ENCODE measurements at regions not wholly inside any gene's neighbourhood (a gene's known extent, or its start where the extent isn't known, plus 50 kb on each side); places are given as distances from the start of the nearest gene placed in this dataset.

GRCh38 chr7:24192691-24193090, 91.3 kb upstream of the NPY start:
- TF ChIP-seq EP300 (IDR thresholded peaks at IDR 0.05) (no peak), POLR2A (IDR thresholded peaks at IDR 0.05) (no peak), CTCF (IDR thresholded peaks at IDR 0.05) (no peak), POLR2AphosphoS5 (IDR thresholded peaks at IDR 0.05) (no peak)
- no peak for DNase-seq
- Histone ChIP-seq H3K27ac (no peak overlapping the region), H3K4me1 (no peaks in the 10 kb centered on the region), H3K36me3 (no peaks in the 10 kb centered on the region), H3K27me3 (no peaks in the 10 kb centered on the region), H3K4me3 (no peak overlapping the region), H3K9me3 (no peaks in the 10 kb centered on the region)
- intact Hi-C loops (cut with DNase I): no loop called here
- WGBS, 2 donors: 38 to 78% methylated on average over 4 of the region's 4 CpGs

GRCh38 chr7:24197852-24198251, 86.1 kb upstream of the NPY start:
- Histone ChIP-seq H3K9me3 (no peaks in the 10 kb centered on the region), H3K27ac (no peak overlapping the region), H3K36me3 (no peaks in the 10 kb centered on the region), H3K4me1 (no peaks in the 10 kb centered on the region), H3K4me3 (no peak overlapping the region), H3K27me3 (no peaks in the 10 kb centered on the region)
- 64 to 83% methylated on average over 4 of the region's 4 CpGs for WGBS, 2 donors
- TF ChIP-seq POLR2A (IDR thresholded peaks at IDR 0.05) (no peak), POLR2AphosphoS5 (IDR thresholded peaks at IDR 0.05) (no peak), EP300 (IDR thresholded peaks at IDR 0.05) (no peak), CTCF (IDR thresholded peaks at IDR 0.05) (no peak)
- DNase-seq: no peak
- intact Hi-C loops (cut with DNase I): no loop called here

GRCh38 chr7:24199978-24200377, 84.0 kb upstream of the NPY start:
- WGBS, 2 donors: 89 to 95% methylated on average over 1 of the region's 1 CpG
- DNase-seq: no peak
- Histone ChIP-seq H3K4me3 (no peak overlapping the region), H3K9me3 (no peaks in the 10 kb centered on the region), H3K4me1 (no peaks in the 10 kb centered on the region), H3K27ac (no peak overlapping the region), H3K36me3 (no peaks in the 10 kb centered on the region), H3K27me3 (no peaks in the 10 kb centered on the region)
- no peak for TF ChIP-seq POLR2AphosphoS5 (IDR thresholded peaks at IDR 0.05)
- no peak for TF ChIP-seq EP300 (IDR thresholded peaks at IDR 0.05)
- no peak for TF ChIP-seq CTCF (IDR thresholded peaks at IDR 0.05)
- TF ChIP-seq POLR2A (IDR thresholded peaks at IDR 0.05): no peak
- intact Hi-C loops (cut with DNase I): no loop called here

GRCh38 chr7:24200407-24200966, 83.5 kb upstream of the NPY start:
- Histone ChIP-seq H3K27ac (no peak overlapping the region), H3K27me3 (no peaks in the 10 kb centered on the region), H3K9me3 (no peaks in the 10 kb centered on the region), H3K4me1 (no peaks in the 10 kb centered on the region), H3K4me3 (no peak overlapping the region), H3K36me3 (no peaks in the 10 kb centered on the region)
- 84 to 92% methylated on average over 9 of the region's 9 CpGs for WGBS, 2 donors
- TF ChIP-seq CTCF (IDR thresholded peaks at IDR 0.05) (no peak), POLR2A (IDR thresholded peaks at IDR 0.05) (no peak), POLR2AphosphoS5 (IDR thresholded peaks at IDR 0.05) (no peak), EP300 (IDR thresholded peaks at IDR 0.05) (no peak)
- intact Hi-C loops (cut with DNase I): no loop called here
- DNase-seq: no peak

GRCh38 chr7:24201226-24201625, 82.8 kb upstream of the NPY start:
- TF ChIP-seq POLR2AphosphoS5 (IDR thresholded peaks at IDR 0.05) (no peak), CTCF (IDR thresholded peaks at IDR 0.05) (no peak), EP300 (IDR thresholded peaks at IDR 0.05) (no peak), POLR2A (IDR thresholded peaks at IDR 0.05) (no peak)
- no peak overlapping the region for H3K27ac ChIP-seq
- 61 to 63% methylated on average over 4 of the region's 4 CpGs for WGBS, 2 donors
- H3K36me3 ChIP-seq: no peaks in the 10 kb centered on the region
- DNase-seq: no peak
- no peaks in the 10 kb centered on the region for H3K9me3 ChIP-seq
- intact Hi-C loops (cut with DNase I): no loop called here
- no peaks in the 10 kb centered on the region for H3K4me1 ChIP-seq
- no peak overlapping the region for H3K4me3 ChIP-seq
- no peaks in the 10 kb centered on the region for H3K27me3 ChIP-seq

Measured in sigmoid colon (tissue), 6 donors.